Activated CD8-positive, alpha-beta memory T cell treated with anti-CD3 and anti-CD28 coated beads for 1 hour (primary cell): ENCODE measurements at regions not wholly inside any gene's neighbourhood (a gene's known extent, or its start where the extent isn't known, plus 50 kb on each side); places are given as distances from the start of the nearest gene placed in this dataset.

Source experiments
- DNase-seq, 2 donors: peaks; one replicate each; pipeline ENCODE4 v3.0.0-alpha.2; 2020; ENCODE audit warnings: low read depth in 1 of 2; ENCODE audit errors: extremely low read depth in 1 of 2

DNA sequence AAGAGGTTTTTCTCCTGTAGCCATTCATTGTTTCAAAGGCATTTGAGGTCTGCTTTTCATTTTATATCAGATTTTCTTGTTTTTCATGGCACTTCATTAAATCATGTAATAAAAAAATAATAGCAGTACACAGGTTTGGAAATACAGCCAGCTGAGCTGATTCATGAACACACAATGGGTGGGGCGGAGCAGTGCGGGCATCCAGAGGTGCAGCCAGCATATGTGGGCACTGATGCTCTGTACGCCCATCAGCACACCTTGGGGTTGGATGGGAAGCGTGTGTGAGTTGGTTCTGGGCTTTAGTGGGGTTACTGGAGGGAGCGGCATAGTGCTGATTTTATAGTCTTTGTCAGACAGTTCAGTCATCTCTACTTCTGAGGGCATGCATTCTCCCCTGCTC, 54.2 kb upstream of the IRX4 start:
- no peak for DNase-seq

DNA sequence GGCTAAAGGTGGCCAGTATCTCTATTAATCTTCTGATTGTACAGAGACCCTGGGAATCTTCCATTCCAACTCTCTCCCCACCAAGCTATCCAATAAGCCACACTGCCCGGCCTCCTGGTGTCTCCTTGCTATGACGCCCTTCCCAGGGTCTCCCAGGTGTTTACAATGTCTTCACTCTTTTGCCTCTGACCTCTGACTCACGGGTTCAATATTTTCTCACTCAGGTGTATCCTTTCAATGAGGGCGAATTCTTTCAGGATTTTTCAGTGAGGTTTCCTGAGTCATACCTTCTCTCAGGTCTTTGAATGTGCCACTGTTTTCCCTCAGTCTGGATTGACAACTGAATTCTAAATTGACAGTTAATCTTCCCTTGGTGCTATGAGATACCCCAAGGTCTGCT, 53.7 kb upstream of the IRX4 start:
- no peak for DNase-seq

DNA sequence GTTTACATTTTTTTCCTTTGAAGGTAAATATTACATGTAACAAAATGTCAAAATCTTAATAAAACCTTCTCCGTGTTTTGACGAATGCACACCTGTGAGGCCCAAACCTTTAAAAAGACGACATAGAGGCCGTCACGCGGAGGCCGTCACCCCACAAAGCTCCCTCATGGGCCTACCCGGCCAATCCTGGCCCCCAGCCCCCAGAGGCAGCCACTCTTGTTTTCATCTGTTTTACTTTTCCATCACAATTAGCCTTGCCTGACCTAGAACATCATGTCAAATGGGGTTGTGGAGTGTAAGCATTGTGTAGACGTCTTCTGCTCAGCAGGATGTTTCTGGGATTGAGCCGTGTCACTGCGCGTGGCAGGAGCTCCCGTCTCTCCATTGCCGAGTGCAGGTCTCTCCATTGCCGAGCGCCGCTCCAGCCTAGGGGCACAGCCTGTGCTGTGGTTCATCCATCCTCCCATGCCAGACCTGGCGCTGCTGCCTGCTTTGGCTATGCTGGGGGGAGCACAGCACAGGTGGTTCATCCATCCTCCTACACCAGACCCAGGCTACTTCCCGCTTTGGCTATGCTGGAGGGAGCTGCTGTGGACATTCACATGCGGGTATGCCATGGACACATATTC, 52.2 kb upstream of the IRX4 start:
- no peak for DNase-seq

DNA sequence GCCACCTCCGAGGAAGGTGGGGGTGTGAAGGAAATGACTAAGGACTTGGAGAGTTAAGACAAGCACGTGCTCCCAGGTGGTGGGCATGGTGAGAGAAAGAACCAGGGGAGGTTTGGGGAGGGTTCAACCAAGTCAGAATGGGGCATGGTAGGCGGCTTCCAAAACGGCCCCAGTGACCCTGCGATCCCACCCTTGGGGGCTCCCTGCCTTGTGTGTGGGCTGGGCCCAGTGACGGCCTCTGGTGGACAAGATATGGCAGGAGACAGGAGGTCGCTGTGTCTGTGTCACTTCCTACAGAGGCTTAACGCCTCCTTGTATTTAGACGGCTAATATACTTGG, 51.3 kb upstream of the IRX4 start:
- DNase-seq = no peak

DNA sequence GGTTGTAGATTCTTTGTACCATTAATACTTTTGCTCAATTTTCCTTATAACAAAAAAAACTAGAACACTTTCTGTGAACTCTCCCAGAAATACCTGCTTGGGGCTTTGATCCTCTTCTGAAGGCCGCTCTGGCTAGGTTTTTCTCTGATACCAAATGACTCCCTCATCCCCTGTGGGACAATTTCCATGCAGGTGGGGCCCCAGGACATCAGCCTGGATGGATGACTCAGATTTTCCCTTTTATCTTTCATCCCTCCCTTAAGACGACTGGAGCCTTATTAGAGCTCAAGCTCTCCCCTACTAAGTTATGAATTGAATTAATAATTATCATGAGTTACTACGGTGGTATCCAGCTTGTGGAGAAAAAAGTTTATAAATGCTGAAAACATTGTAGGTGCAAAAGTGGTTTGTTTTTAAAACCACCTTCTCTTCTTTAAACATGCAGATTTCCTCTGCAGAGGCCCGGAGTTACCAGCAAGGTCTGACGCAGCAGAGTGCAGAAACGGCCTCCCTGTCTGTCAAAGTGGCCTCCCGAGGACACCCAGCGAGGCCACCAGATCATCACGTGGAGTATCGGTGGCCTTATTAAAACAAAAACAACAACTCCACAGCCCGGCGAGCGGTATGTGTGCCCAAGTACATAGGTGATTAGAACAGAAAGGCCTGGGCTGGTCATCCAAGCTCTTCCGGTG, 50.8 kb upstream of the IRX4 start:
- no peak for DNase-seq
